NCI-H748 treated with DMSO at 0.1 percent for 48 hours (cell line): ENCODE measurements at regions not wholly inside any gene's neighbourhood (a gene's known extent, or its start where the extent isn't known, plus 50 kb on each side); places are given as distances from the start of the nearest gene placed in this dataset.

Experiments
- DNase-seq: peaks from one replicate; lab custom pipeline; 2025; lab: John Stamatoyannopoulos, UW

- DNase-seq, result peak; percentile 98
These were observed 482.6 kb downstream of the ZNF608 start for GRCh38 chr5:124263680-124264491.

DNA sequence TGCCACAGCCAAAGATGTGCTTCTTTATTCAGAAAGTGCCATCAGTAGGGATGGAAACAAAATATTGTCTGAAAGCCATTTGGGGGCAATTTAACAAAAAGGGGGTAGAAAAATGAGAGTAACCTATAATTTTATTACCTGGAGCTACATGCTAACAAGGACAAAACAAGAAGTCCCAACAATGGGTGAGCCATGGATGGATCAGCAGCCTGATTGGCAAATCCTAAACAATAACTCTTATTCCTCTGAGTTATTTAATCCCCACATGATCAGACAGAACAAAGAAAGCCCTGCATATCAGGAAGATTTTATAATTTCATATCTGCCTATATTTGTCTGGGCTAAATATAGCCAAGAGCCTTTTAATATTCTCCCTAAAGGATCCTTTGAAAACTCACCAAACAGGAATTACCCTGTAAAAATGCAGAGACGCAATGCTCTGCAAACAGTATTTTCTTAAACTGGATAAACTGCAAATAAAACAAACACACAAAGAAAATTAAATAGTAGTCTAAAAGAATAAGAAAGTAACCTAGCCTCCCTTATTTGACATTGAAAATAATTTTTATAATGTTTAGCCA, 483.4 kb downstream of the ZNF608 start:
- peak; percentile 48 for DNase-seq

DNA sequence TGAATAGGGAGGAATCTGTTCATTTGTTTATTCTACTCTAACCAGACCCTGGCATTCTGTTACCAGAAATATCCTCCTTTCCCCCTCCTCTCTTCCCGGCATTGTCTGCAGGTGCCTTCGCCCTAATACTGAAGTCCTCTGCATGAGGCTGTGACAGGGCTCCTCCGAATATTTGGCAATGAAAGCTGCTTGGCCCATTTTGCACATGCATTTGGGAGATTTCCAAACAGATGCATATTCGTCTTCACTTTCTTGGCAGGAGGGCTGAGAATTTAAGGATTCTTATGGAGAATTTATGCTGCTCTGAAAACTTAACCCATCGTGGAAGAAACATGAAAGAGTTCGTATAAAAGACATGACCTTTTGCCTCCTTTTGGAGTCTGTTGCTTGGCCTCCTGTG, 484.0 kb downstream of the ZNF608 start:
- DNase-seq, result no peak

DNA sequence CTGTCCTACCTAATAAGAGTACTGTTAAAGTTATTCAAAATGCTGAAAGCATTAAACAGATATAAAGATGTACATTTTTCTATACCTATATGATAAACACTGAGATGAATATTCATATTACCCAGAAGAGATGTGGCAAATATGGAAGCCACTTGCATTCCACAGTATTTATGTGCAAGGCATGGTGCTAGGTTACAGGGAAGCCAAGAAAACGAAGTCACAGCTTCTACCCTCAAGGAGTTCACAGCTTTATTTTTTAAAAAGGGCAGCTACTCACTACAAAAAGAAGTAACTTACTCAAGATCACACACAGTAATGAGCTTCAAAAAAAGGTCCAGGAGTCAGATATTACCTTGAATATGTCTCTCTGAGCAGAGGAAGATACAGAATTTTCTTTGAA, 484.6 kb downstream of the ZNF608 start:
- no peak for DNase-seq

DNA sequence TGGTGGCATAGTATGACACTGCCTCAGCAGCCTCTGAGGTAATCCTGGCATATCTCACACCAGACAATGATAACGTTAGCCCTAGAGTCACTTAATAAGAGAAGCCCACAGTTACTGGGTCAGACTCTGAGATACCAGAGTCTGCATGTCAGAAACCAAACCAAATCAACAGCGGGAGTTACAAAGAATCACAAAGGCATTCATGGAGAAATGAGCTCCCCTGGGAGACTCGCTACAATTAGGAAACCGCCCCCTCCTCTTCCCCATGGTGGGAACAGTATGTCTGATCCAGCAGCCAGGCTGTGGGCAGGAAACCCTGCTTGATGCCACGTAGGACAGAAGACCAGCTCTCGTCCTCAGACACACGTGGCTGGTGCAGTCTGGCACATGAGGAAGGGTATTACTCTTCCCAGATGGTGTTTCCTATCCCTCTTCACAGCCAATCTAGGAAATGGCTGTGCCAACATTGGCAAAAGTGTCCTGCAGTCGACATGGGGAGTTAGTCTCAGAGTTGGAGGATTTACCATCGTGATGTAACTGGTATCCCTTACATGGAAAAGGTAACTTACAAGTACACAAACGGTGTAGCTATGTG, 485.4 kb downstream of the ZNF608 start:
- no peak for DNase-seq

GRCh38 chr5:124259017-124259416, 487.4 kb downstream of the ZNF608 start:
- no peak for DNase-seq

DNA sequence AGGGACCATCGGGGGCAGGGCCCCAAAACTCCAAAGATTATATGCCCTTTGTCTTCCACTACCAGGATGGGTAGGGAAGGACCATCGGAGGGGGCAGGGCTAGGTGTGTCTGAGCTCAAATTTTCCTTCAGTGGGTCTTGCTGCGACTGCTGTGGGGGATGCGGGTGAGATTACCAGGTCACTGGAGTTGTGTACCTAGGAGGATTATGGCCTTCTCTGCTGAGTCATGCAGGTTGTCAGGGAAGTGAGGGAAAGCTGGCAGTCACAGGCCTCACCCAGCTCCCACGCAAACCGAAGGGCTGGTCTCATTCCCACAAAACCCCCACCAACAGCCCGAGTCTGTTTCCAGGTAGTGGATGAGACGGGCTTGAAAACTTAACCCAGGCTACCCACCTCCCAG, 489.4 kb downstream of the ZNF608 start:
- no peak for DNase-seq

DNA sequence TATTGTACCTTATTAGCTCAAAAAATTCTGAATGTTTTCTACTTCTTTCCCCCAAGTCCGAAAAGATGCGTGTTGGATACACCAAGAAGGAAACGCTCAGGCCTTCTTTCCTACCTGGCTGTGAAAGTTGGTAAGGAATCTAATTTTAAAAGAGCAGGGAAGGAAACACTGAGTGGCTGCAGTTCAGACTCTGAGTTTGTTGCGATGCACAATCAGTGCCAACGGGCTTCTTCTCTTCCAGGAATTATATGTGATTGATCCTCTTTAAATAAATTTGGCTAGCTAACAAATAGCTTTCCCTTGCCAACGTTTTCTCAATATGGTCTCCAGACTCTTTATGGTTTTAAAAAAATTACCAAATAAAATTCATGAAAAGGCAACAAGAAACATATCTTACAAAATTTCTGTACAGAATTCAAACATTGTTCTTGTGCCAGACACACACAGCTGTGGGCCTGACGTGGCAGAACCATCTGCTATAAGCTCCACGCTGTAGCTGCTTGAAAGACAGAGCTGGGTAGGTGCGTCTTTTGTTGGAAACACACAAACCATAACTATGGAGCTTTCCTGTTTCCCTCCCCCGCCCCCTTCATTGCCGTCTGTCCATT, 493.1 kb downstream of the ZNF608 start:
- no peak for DNase-seq

GRCh38 chr5:124252747-124253146, 493.7 kb downstream of the ZNF608 start:
- DNase-seq, result no peak

DNA sequence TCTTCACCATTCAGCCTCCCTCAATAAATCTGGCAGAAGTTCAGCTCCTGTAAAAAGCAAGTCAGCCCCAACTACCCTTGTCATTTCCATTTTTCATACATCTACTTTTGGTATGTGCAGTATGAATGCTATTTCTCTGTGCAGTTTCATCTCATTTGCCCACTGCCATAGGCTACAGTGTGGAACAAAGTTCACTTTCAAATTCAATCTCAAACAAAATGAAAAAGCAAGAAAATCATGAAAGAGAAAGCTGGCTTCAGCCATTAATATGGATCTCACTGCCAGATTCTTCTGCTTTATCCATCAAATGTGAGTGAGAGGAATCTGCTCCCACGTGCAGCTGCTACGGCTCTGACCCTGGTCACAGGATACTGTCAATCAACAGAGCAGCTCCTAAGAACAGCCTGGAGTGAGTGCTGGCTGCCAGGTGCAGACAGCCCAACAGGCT, 494.2 kb downstream of the ZNF608 start:
- DNase-seq, result peak; percentile 34

DNA sequence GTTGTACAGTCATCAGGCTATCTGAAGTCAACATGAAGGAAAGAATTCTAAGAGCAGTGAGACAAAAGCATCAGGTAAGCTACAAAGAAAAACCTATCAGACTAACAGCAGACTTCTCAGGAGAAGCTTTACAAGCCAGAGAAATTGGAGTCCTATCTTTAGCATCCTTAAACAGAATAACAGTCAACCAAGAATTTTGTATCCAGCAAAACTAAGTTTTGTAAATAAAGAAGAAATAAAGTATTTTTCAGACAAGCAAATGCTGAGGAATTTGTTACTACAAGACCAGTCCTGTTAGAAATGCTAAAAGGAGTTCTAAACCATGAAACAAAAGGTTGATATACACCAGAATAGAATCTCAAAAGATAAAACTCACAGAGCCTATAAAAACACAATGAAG, 501.2 kb downstream of the ZNF608 start:
- no peak for DNase-seq

DNA sequence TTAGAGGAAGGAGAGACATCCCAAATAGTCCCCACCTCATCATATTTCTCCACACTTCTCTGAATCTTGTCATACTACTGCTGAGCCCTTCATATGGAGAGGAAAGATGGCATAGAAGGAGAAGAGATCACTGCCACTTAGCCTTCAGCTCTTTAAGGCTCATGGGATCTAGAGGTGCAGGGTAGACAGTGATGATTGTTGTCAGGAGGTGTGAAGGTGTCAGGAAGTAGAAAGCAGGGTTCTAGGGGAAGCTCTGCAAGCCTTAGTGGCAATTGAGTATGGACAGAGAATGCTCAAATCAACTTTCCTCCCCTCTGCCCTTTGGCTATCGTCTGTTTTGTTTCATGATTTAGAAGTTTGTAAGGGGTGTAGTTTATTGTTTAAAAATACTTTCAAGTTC, 505.7 kb downstream of the ZNF608 start:
- DNase-seq, result no peak

GRCh38 chr5:124239572-124239971, 506.9 kb downstream of the ZNF608 start:
- no peak for DNase-seq

DNA sequence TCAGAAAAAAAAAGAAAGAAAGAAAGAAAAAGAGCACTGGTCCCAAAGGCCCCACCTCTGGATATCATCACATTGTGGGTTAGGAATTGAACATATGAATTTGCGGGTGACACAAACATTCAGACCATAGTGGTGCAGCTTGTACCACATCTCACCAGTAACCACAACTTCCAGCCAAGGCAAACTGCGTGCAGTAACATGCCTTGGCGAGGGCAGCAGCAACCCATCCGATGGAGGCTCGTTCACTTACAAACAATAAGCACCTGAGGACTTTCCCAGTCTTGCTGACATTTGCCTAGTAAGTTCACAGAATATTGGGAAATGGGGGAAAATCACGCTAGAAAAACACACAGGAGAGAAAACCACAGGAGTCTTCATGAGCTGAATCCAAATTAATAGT, 508.1 kb downstream of the ZNF608 start:
- no peak for DNase-seq

DNA sequence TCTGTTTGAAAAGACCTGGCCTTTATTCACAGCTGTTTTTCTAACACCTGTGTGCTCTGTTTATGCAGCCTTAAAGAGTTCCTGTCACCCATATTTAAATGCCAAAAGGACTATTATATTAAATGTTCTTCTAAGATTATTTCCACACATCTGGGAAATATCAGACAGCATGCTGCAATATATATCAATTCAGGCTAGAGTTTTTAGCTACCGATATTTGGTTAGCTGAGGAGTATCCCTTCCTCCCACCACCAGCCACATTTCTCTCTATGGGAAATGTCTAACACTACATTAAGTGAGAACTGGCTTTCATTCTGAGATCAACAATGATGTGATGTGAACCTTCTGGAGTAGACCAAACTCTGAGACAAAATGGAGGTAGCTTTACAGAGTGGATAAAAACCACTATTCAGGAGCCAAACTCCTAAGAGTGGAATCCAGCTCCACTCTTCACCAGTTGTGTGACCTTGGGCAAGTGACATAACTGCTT, 509.2 kb downstream of the ZNF608 start:
- DNase-seq, result no peak

- DNase-seq, result peak; percentile 63
These were observed 509.9 kb downstream of the ZNF608 start for GRCh38 chr5:124236361-124237205.

DNA sequence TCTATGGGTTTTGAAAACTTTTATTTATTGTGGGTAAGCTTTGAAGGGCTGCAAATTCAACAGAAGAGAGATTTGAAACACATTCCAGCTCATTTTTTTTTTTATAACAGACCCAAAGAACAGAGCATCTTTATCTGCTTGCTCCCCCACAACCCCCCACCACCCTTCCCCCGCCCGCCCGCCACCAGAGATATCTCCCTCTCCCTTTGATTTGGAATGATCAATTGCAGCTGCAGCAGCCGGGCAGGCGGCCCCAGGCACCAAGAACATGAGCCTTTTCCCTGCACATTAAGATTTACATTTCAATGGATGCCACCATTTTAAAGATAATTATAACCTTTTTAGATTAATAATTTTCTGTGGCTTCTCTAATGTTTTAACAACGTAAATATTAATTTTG, 510.9 kb downstream of the ZNF608 start:
- DNase-seq, result no peak

- DNase-seq, result no peak
These were observed 511.5 kb downstream of the ZNF608 start for GRCh38 chr5:124234770-124235562.

- DNase-seq, result no peak
These were observed 512.2 kb downstream of the ZNF608 start for GRCh38 chr5:124234022-124234769.

- DNase-seq, result no peak
These were observed 513.9 kb downstream of the ZNF608 start for GRCh38 chr5:124232515-124232914.
